Hepatocyte (in vitro differentiated cells): ENCODE measurements at regions not wholly inside any gene's neighbourhood (a gene's known extent, or its start where the extent isn't known, plus 50 kb on each side); places are given as distances from the start of the nearest gene placed in this dataset.

Experiments
- CTCF ChIP-seq: fragments of 200-600 bp; sonication (generic); IDR thresholded peaks from 2 replicates; pipeline ENCODE4 v1.5.1; 2016; ENCODE audit warnings: antibody characterized with exemption, mild to moderate bottlenecking; ENCODE audit not compliant: poor library complexity
- EZH2 ChIP-seq: fragments of 200-600 bp; sonication (generic); IDR thresholded peaks from 2 replicates; pipeline ENCODE4 v1.6.1; 2016; ENCODE audit warnings: antibody characterized with exemption, mild to moderate bottlenecking, borderline replicate concordance

- TF ChIP-seq CTCF = no peak
- TF ChIP-seq EZH2 = no peak
Observed at GRCh38 chr6:134628154-134628553, 310.2 kb upstream of the SGK1 start.
